ENCODE measurements at regions not wholly inside any gene's neighbourhood (a gene's known extent, or its start where the extent isn't known, plus 50 kb on each side); places are given as distances from the start of the nearest gene placed in this dataset.

DNA sequence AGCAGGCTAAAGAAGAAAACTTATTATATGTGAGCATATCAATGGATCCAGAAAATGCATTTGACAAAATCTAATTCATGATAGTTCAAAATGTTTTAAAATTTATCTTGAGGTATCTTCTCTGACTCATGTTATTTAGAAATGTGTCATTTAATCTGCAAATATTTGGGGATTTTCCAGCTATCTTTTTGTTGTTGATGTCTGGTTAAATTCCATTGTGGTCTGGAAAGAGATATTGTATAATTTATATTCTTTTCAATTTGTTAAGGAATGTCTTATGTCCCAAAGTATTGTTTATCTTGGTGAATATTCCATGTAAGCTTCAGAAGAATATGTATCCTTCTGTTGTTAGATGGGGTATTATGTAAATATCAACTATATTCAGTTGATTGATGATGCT, 942.5 kb downstream of the KCNMA1 start:
- TF ChIP-seq, protein P1, sequence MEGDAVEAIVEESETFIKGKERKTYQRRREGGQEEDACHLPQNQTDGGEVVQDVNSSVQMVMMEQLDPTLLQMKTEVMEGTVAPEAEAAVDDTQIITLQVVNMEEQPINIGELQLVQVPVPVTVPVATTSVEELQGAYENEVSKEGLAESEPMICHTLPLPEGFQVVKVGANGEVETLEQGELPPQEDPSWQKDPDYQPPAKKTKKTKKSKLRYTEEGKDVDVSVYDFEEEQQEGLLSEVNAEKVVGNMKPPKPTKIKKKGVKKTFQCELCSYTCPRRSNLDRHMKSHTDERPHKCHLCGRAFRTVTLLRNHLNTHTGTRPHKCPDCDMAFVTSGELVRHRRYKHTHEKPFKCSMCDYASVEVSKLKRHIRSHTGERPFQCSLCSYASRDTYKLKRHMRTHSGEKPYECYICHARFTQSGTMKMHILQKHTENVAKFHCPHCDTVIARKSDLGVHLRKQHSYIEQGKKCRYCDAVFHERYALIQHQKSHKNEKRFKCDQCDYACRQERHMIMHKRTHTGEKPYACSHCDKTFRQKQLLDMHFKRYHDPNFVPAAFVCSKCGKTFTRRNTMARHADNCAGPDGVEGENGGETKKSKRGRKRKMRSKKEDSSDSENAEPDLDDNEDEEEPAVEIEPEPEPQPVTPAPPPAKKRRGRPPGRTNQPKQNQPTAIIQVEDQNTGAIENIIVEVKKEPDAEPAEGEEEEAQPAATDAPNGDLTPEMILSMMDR (IDR thresholded peaks at IDR 0.05) = no peak
- no peak for TF ChIP-seq POLR2A (IDR thresholded peaks at IDR 0.05)

All from thyroid gland (tissue), 4 donors.